ENCODE measurements at regions not wholly inside any gene's neighbourhood (a gene's known extent, or its start where the extent isn't known, plus 50 kb on each side); places are given as distances from the start of the nearest gene placed in this dataset.
"Not testable (repeated sequence)": the region's sequence is repeated elsewhere in the genome, so short reads cannot be mapped to it uniquely, and the experiment has no call there.

GRCh38 chr6:27163834-27164233 lies 83.7 kb upstream of the PRSS16 start:
- DNase-seq: no peak

GRCh38 chr6:27168108-27168507 lies 79.4 kb upstream of the PRSS16 start:
- no peak for DNase-seq

GRCh38 chr6:27168586-27169443 lies 78.7 kb upstream of the PRSS16 start:
- no peak for DNase-seq

GRCh38 chr6:27172524-27173231 lies 74.8 kb upstream of the PRSS16 start:
- DNase-seq: not testable (repeated sequence)

GRCh38 chr6:27173232-27173601 lies 74.3 kb upstream of the PRSS16 start:
- DNase-seq: not testable (repeated sequence)

- no peak for DNase-seq
Measured at GRCh38 chr6:27174958-27175357, 72.5 kb upstream of the PRSS16 start.

- DNase-seq: peak in 1 of 2 experiments; percentile 42
Measured at GRCh38 chr6:27176096-27176495, 71.4 kb upstream of the PRSS16 start.

- peak; percentile 27 to 42 for DNase-seq
Measured at GRCh38 chr6:27176523-27177484, 70.7 kb upstream of the PRSS16 start.

- peak; percentile 79 to 90 for DNase-seq
Measured at GRCh38 chr6:27177485-27178406, 69.8 kb upstream of the PRSS16 start.

GRCh38 chr6:27178407-27178730 lies 69.1 kb upstream of the PRSS16 start:
- no peak for DNase-seq

- no peak for DNase-seq
Measured at GRCh38 chr6:27178860-27179259, 68.6 kb upstream of the PRSS16 start.

- DNase-seq: no peak
Measured at GRCh38 chr6:27183060-27183832, 64.3 kb upstream of the PRSS16 start.

GRCh38 chr6:27187231-27188060 lies 60.1 kb upstream of the PRSS16 start:
- no peak for DNase-seq

- DNase-seq: peak; percentile 16 to 56
Measured at GRCh38 chr6:27188061-27188884, 59.2 kb upstream of the PRSS16 start.

- peak; percentile 62 to 81 for DNase-seq
Measured at GRCh38 chr6:27188885-27189418, 58.5 kb upstream of the PRSS16 start.

GRCh38 chr6:27190126-27190525 lies 57.4 kb upstream of the PRSS16 start:
- DNase-seq: no peak

GRCh38 chr6:27194453-27194852 lies 53.0 kb upstream of the PRSS16 start:
- DNase-seq: not testable (repeated sequence)

GRCh38 chr6:27195547-27195946 lies 52.0 kb upstream of the PRSS16 start:
- DNase-seq: not testable (repeated sequence)

Data from NCI-H524 (cell line).